HG03039 (cell line): ENCODE measurements at regions not wholly inside any gene's neighbourhood (a gene's known extent, or its start where the extent isn't known, plus 50 kb on each side); places are given as distances from the start of the nearest gene placed in this dataset.

Source experiments
- ATAC-seq: cut with Tn5 transposase; IDR thresholded peaks from one replicate; pipeline ENCODE4 v1.9.1; 2021; ENCODE audit warnings: mild to moderate bottlenecking, moderate library complexity; ENCODE audit not compliant: unreplicated experiment

DNA sequence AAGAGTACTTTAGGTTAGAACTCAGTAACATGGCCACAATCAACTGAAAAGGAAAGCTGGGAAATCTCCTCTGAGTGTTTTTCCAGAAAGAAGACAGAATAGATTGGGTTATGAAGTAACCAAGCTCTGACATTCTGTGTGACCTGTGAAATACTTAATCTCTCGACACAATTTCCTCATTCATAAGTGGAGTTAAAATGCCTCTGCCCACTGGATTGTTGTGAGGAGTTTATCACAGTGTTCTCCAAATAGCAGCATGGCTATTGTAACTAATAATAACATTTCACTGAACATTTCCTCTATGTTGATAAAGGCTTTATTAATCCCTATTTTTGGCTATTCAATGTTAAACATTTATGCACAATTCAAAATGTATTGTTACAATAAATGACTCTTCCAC lies 311.0 kb downstream of the GABRB2 start:
- ATAC-seq: no peak

DNA sequence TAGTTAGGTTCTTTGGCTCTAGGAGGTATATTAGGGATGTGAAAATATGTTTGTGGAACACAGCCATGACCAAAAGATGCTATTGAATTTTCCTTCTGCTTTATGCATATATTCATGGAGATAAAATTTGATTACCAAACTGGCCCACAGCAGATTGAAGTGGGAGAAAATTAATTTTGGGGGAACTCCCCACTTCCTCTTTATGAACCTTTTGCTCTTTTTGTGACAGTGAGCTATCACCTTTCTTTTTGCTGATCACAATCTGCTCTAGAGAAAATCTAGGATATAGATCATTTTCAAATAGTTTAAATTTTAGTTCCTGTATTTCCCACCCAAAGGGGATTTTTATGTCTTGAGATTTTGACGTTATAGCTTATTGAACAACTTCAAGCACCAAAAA lies 313.0 kb downstream of the GABRB2 start:
- ATAC-seq: no peak

DNA sequence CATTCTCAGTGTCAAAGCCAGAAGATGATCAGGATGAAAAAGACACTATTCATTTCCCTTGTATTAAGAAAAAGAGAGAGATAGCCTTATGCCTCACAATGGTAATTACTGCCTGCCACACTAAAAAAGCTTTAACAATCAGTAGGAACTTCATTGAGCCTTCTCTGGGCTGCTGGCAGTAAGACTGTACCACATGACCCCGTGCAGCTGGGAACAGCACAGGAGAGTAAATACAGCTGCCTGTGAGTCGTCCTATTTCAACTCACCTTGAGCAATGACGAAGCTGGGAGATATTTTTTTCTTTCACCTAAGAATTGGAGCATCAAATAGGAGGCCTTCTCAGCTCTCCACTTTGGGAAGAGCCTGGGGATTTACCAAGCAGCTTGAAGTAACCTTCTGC lies 316.3 kb downstream of the GABRB2 start:
- ATAC-seq: no peak

DNA sequence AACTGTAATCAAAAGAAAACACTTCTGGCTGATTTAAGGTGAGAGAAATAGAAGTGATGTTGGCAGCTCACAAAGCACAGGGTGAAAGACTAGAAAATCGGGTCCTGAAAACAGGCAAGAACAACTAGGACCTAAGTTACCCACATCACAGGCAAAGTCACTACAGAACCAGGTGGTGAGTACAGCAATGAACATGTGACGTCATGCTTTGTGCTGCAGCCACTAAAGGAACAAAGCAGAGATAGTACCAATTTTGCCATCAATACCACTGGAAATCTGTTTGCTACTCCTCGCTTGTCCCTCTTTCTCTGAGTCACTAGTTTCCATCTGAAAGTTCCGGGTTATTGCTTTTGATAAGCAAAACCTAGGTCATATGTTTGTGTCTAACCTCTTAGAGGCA lies 326.7 kb downstream of the GABRB2 start:
- ATAC-seq: no peak

DNA sequence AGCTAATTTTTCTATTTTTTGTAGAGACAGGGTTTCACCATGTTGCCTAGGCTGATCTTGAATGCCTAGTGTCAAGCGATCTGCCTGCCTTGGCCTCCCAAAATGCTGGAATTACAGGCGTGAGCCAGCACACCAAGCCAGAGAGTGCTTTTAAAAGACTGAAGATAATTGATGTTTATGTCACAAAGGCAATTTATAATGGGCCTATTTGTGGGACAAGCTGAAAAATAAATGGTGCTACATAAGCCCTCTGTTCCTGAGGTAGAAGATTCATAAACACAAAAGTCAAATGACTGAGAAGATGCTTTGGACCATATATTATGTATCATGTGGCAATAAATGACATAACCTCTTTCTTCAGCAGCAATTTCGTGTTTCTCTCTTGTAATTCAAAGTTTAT lies 329.6 kb downstream of the GABRB2 start:
- ATAC-seq: no peak

DNA sequence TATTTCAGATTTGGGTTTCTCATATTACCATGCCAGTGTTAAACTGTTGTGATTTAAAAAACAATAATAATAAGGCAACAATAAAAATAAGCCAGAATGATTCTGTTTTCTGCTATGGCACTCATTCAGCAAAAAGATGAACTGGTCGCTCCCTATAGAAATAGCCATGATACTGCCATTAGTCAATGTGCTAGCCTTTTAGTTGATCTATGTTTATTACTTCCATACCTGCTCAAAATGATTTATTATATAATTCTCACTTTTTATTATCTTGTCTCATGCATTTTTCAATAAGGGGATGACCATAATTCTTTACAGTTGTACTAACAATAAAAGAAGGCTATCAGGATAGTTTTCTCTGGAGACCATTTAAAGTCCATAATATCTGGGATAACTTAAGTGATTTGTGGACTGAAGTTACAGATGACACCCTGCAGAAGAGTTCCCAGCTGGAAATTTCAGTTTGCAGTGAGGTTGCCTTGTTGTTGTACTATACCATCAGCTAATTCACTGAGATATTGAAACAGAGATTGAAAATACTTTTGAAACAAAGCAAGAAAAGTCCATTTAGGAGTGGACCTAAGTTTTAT lies 334.3 kb downstream of the GABRB2 start:
- no peak for ATAC-seq

DNA sequence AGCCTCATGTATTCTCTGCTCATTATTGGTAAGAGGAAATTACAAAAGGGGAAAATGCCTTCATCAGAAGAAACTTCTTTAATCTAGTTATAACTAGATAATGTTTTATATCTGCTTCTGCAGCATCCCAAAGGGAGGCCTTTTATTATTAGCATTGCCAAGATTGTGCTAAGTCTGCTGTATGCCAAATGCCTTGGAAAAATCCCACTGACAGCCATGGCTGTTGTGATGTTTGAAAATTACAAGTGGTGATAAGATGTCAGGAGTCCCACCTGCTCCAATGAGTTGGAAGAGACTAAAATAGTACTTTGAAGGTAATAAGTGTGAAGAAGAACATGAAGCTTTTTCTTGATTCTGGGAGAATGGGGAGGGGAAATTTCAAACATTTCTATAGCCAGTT lies 345.0 kb downstream of the GABRB2 start:
- no peak for ATAC-seq

DNA sequence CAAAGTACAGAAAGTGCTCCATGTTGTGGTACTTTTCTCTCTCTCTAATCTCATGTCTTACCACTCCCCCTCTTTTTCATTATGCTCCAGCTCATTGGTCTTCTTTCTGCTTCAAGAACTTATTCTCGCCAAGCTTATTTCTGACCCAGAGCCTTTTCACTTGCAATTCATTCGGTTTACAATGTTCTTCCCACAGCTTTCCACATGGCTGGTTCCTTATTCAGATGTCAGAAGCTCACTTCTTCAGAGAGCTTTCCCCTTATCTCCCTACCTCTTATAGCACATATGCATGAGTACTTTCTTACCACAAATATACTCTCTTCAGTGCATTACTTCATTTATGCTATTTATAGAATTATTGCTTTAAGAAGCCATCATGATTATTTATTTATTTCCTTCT lies 338.8 kb upstream of the ATP10B start:
- ATAC-seq: no peak

DNA sequence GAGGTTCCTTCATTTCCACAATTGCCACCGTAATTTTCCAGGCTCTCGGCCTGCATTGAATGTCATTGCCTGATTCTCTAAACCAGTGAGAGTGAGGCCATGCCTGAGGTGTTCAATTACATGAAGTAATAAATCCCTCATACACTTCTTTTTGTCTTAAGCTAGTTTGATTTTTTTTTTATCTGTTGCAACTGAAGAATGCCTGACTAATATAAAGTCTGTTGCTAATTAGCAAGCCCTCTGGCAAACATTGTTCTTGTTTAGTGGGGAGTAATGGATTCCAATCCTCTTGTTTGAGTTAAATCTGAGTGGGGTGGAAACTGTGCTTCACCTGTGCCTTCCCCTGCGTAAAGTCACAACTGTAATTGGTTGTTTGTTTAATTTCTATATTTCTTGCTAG lies 338.1 kb upstream of the ATP10B start:
- ATAC-seq: no peak

DNA sequence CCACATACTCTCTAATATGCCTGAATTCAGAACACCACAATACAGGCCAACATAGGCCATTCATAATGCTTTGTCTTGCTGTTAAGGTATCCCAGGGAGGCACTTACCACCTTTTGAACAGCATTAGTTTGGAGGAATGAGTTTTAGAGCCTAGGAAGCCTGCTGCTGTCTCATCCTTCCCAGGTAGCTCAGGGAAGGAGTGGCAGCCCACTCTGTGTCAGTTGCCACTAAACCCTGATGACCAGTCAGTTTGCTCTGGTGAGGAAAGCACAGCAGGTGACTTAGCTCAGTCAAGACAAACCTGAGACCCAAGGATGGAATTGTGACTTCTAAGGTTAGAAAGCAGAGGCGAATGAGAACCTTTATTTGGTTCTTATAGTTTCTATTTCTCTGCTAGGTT lies 337.4 kb upstream of the ATP10B start:
- ATAC-seq: no peak

DNA sequence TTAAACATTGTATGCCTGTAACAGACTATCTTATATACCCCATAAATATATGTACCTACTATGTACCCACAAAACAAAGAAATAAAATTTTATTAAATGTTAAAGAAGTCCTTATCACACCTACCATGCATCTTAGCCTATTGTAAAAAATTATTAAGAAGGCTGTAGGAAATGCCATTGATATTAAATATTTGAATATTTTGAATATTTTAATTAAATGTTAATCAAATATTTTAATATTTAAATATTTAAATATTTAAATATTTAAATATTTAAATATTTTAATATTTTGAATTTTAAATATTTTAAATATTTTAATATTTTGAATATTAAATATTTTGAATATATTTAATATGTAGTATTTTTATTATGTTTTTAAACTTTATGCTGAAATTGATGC lies 331.5 kb upstream of the ATP10B start:
- ATAC-seq: no peak

DNA sequence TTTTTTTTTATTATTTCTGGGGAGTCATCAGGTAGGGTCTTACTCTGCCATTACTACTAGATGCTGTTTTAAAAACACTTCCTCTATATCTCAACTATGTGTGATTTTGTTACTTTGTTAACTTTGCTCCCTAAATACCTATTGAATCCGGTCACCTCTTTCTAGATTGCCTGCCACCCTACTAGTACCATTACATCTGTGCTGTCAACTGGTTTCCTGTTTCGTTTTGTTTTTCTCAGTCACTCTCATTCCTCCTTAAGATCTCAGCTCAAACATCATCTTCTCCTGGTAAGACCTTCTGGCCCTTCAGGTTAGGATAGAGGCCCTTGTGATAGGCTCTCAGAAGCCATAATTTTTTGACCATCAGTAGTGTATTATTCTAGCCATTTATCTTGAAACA lies 324.2 kb upstream of the ATP10B start:
- no peak for ATAC-seq

DNA sequence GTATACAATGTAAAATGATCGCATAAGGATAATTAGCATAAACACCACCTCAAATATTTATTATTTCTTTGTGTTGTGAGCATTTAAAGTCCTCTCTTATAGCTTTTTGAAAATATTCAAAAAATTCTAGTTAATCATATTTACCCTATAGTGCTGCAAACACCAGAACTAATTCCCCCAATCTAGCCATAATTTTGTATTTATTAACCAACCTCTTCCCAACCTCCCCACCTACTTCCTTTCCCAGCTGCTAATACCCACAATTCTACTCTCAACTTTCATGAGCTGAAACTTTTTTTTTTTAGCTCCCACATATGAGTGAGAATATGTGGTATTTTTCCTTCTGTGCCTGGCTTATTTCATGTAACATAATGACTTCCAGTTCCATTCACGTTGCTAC lies 317.8 kb upstream of the ATP10B start:
- ATAC-seq: no peak

DNA sequence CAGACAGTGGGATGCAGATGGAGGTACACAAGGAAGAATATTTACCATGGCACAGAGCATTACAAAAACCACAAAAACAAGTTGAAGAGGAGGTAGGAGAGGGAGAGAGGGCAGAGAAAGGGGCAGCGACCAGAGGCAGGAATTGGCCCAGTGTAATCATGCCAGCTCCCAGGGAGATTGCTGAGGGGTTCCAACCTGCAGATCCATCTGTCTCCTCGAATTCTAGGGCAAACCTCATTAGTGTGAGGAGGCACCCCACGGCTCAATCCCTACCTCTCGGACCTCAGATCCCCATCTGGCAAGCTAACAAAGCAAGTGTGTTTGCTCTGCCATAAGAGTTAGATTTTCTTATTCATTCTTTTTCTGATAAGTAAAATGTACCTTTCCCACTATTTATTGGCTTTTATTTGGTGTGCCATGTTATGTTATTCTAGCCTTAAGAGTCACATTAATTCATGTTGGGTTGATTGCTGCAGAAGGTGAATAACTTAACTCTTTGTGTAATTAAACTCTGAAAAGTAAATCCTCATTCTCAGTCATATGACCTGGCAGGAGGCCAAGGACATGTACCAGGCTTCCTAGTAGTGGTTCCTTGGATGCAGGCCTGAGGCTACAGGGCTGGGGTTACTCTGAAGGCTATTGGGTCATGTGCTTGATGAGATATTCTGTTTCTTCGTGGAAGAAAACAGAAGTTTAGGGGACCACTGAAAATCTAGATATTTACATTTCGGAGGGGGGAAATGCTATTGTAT lies 315.2 kb upstream of the ATP10B start:
- no peak for ATAC-seq

DNA sequence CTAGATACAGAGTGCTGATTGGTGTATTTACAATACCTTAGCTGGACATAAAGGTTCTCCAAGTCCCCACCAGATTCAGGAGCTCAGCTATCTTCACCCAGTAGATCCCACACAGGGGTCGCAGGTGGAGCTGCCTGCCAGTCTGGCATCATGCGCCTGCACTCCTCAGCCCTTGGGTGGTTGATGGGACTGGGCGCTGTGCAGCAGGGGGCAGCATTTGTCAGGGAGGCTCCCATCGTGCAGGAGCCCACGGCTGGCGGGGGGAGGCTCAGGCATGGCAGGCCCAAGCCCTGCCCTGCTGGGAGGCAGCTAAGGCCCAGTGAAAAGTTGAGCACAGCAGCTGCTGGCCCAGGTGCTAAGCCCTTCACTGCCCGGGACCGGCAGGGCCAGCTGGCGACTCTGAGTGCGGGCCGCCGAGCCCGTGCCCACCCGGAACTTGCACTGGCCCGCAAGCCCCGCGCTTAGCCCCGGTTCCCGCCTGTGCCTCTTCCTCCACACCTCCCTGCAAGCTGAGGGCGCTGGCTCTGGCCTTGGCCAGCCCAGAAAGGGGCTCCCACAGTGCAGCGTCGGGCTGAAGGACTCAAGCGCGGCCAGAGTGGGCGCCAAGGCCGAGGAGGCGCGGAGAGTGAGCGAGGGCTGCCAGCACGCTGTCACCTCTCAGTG lies 314.1 kb upstream of the ATP10B start:
- no peak for ATAC-seq

DNA sequence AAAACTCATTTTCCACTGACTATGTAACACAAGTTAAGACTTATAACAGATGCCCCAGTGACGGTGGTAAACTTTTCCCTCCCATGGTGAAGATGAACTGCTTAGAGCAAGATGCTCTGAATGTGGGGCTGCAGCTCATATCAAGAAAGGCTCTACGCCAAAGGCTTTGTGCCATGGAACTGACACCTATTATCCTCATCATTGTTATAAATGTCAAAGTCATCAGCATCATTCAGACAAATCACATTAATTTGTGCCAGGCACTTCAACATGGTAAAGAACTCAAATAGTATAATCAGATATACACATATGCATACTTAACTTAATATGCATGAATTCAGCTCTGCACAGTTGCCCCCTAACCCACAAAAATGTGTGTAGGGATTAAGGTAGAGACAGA lies 305.9 kb upstream of the ATP10B start:
- ATAC-seq: no peak

DNA sequence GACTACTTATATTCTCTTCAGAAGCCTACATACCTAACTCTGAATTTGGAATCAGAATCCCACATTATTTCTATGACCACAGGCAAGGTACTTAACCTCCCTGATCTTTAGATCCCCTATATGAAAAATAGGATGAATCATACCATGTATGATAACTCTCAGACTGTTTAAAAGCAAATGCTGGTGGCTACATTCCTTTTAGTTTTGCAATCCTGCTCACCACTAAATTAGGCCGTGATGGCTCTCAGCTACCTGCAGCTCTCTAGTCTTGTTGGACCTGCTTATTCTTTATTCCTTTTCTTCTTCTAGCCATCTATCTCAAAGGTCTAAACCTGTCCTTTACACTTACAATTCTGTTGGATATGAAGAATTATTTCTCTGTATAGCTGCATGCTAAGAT lies 303.4 kb upstream of the ATP10B start:
- ATAC-seq: no peak

DNA sequence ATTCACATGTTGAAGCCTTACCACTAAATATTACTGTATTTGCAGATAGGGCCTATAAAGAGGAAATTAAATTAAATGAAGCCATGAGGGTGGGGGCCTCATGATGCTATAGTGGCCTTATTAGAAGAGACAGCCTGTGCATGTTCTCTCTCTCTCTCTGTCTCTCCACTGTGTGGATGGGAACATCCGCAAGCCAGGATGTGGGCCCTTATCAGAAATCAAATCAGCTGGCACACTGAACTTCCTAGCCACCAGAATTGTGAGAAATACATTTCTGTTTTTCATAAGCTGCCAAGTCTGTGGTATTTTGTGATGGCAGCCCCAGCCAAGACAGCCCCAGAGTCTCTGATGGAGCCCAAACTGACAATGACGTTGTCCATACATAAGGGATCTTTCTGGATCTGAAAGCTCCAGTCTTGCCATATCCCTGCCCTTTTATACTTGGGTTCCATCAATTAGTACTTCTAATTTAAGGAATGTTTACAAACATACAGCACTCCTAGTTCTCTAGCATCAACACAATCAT lies 300.5 kb upstream of the ATP10B start:
- ATAC-seq: no peak

DNA sequence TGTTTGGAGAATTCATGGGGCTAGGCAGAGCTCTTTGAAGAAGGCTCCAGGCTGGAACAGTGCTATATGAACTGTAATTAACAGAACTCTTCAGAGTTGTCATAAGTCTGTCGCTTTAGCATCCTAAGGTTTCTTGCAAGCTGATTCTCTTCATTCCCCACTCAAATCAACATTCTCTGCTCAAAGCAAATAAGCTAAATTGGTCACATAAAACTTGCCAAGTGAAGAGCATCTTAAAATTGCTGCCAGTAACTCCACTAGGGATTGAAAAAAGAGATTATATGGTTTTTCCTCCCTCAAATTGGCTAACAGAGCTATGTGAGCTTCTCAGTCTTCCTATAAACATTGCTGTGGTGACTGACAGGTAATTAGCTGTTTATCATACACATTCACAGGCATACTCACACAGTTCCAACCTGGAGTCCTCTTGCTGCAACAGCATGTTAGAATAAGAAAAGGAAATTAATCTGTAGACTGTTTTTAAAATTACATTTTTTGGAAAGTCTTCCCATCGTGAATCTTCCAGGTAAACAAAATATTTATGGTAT lies 298.5 kb upstream of the ATP10B start:
- ATAC-seq: no peak

DNA sequence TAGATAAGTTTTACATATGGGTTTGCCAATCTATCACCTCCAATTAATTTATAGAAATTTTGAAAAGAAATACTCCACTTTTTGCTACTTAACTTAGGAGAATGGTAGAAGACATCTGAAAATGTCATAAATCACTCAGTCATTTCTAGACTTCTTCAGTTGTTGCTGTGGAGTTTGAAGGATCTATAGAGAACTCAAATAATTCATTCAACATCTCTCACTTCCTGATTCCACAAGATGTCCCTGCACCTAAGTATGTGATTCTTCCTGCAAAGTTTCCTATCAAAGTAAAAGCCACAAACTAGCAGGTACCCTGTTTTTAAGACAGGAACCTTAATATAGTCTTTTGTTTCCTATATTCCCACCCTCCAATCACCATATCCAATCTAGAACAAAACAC lies 297.1 kb upstream of the ATP10B start:
- no peak for ATAC-seq

DNA sequence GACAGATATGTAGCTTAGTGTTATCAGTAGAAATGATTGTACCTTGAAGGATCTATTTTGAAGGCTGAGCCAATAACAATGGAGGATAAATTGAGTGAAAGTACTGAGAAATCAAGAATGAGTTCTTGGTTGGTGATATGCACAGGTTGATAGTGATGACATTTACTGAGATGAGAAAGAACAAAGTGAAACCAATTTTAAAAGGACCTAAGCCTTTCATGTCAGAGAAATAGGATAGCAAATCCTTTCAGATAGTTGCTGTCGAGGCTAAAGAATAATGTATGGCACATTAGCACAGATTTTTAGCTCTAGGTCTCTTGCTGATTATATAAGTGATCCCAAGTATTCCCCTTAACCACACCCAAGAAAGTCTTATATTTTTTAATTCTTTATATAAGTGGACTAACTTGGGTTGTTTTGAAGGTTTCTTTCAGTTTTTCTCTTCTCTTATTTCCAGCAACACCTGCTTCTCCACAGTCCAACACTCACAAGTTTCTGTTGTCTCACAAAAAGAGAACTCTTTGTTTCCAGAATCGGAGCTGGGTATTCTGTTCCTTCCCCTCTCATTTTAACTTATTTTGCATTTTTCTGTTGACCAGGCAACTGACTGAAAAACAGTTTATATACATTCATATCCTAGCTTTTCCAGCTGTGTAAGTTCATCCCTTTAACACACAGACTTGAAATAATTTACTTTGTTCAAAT lies 286.9 kb upstream of the ATP10B start:
- ATAC-seq: no peak
